ENCODE measurements at regions not wholly inside any gene's neighbourhood (a gene's known extent, or its start where the extent isn't known, plus 50 kb on each side); places are given as distances from the start of the nearest gene placed in this dataset.

- Histone ChIP-seq H3K36me3 (ENCODE audit: low read length) (no peaks in the 10 kb centered on the region), H2AFZ (ENCODE audit: low read depth, low read length, severe bottlenecking) (no peak overlapping the region), H3K9ac (ENCODE audit: low read length) (no peak overlapping the region), H3F3A (ENCODE audit: insufficient read depth) (no peaks in the 10 kb centered on the region), H4K20me1 (ENCODE audit: low read depth, low read length) (no peaks in the 10 kb centered on the region), H3K27ac (ENCODE audit: low read depth, low read length) (no peak overlapping the region), H3K79me2 (ENCODE audit: insufficient read depth, low read length) (no peaks in the 10 kb centered on the region), H3K27me3 (ENCODE audit: low read length) (no peaks in the 10 kb centered on the region), H3K4me3 (ENCODE audit: insufficient read depth, low read length, poor library complexity, severe bottlenecking) (no peak overlapping the region), H3K4me2 (ENCODE audit: low read depth, low read length, poor library complexity, severe bottlenecking) (no peak overlapping the region), H3K9me2 (replicated peaks; ENCODE audit: insufficient read depth, low read length) (no peaks in the 10 kb centered on the region), H3K9me3 (ENCODE audit: insufficient read depth, low read length) (no peaks in the 10 kb centered on the region)
- no peak for TF ChIP-seq EZH2phosphoT487 (conservative IDR thresholded peaks at IDR 0.05; ENCODE audit: low read length)
- TF ChIP-seq CTCF (IDR thresholded peaks at IDR 0.05; ENCODE audit: insufficient read depth, low read length, poor library complexity, severe bottlenecking), result no peak
Measured at GRCh38 chr2:173762221-173762620, 203.0 kb downstream of the SP3 start.

DNA sequence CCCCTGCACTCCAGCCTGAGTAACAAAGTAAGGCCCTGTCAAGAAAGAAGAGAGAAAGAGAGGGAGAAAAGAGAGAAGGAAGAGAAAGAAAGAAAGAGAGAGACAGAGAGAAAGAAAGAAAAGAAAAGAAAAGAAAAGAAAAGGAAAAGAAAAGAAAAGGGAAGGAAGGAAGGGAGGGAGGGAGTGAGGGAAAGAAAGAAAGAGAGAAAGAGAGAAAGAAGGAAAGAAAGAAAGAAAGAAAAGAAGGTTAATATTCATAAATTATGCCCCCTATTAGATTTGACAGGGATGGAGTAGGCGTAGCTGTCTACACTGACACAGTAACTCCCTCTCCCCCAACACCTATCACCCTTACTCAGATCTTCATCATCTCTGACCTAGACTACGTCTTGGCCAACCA lies 202.3 kb downstream of the SP3 start:
- Histone ChIP-seq H3K27ac (ENCODE audit: low read depth, low read length) (no peak overlapping the region), H3K36me3 (ENCODE audit: low read length) (no peaks in the 10 kb centered on the region), H3K27me3 (ENCODE audit: low read length) (no peaks in the 10 kb centered on the region), H3K9me2 (replicated peaks; ENCODE audit: insufficient read depth, low read length) (no peaks in the 10 kb centered on the region), H2AFZ (ENCODE audit: low read depth, low read length, severe bottlenecking) (no peak overlapping the region), H3F3A (ENCODE audit: insufficient read depth) (no peaks in the 10 kb centered on the region), H3K79me2 (ENCODE audit: insufficient read depth, low read length) (no peaks in the 10 kb centered on the region), H3K4me3 (ENCODE audit: insufficient read depth, low read length, poor library complexity, severe bottlenecking) (no peak overlapping the region), H3K9me3 (ENCODE audit: insufficient read depth, low read length) (no peaks in the 10 kb centered on the region), H3K4me2 (ENCODE audit: low read depth, low read length, poor library complexity, severe bottlenecking) (no peak overlapping the region), H4K20me1 (ENCODE audit: low read depth, low read length) (no peaks in the 10 kb centered on the region), H3K9ac (ENCODE audit: low read length) (no peak overlapping the region)
- TF ChIP-seq CTCF (IDR thresholded peaks at IDR 0.05; ENCODE audit: insufficient read depth, low read length, poor library complexity, severe bottlenecking), result no peak
- TF ChIP-seq EZH2phosphoT487 (conservative IDR thresholded peaks at IDR 0.05; ENCODE audit: low read length), result no peak

DNA sequence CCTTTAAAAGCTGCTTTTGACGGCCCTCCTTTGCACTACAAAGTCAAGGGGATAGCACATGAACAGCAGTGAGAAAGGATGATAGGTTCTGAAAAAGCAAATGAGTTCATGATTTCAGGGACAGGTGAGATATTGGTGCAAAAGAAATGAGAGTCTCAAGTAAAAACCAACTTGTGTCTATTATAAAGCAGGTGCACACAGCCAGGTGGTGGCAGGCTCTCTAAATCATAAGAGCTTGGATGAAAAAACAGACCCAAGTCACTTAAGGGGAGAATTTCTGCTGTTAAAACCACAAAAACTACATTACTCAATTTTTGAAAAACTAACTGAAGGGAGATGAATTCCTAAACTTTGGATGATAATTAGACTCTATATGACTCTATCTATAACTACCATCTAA lies 201.5 kb downstream of the SP3 start:
- H4K20me1 ChIP-seq (ENCODE audit: low read depth, low read length), result no peaks in the 10 kb centered on the region
- no peaks in the 10 kb centered on the region for H3K27me3 ChIP-seq (ENCODE audit: low read length)
- H3K36me3 ChIP-seq (ENCODE audit: low read length), result no peaks in the 10 kb centered on the region
- no peaks in the 10 kb centered on the region for H3K79me2 ChIP-seq (ENCODE audit: insufficient read depth, low read length)
- H3K9me2 ChIP-seq (replicated peaks; ENCODE audit: insufficient read depth, low read length), result no peaks in the 10 kb centered on the region
- H2AFZ ChIP-seq (ENCODE audit: low read depth, low read length, severe bottlenecking), result no peak overlapping the region
- H3F3A ChIP-seq (ENCODE audit: insufficient read depth), result no peaks in the 10 kb centered on the region
- TF ChIP-seq CTCF (IDR thresholded peaks at IDR 0.05; ENCODE audit: insufficient read depth, low read length, poor library complexity, severe bottlenecking) (no peak), EZH2phosphoT487 (conservative IDR thresholded peaks at IDR 0.05; ENCODE audit: low read length) (no peak)
- no peak overlapping the region for H3K27ac ChIP-seq (ENCODE audit: low read depth, low read length)
- H3K4me3 ChIP-seq (ENCODE audit: insufficient read depth, low read length, poor library complexity, severe bottlenecking), result no peak overlapping the region
- H3K9me3 ChIP-seq (ENCODE audit: insufficient read depth, low read length), result no peaks in the 10 kb centered on the region
- no peak overlapping the region for H3K4me2 ChIP-seq (ENCODE audit: low read depth, low read length, poor library complexity, severe bottlenecking)
- no peak overlapping the region for H3K9ac ChIP-seq (ENCODE audit: low read length)

GRCh38 chr2:173764094-173764493 lies 201.1 kb downstream of the SP3 start:
- Histone ChIP-seq H3K27me3 (ENCODE audit: low read length) (no peaks in the 10 kb centered on the region), H3K36me3 (ENCODE audit: low read length) (no peaks in the 10 kb centered on the region), H3K4me2 (ENCODE audit: low read depth, low read length, poor library complexity, severe bottlenecking) (no peak overlapping the region), H3K27ac (ENCODE audit: low read depth, low read length) (no peak overlapping the region), H3K9ac (ENCODE audit: low read length) (no peak overlapping the region), H3F3A (ENCODE audit: insufficient read depth) (no peaks in the 10 kb centered on the region), H3K4me3 (ENCODE audit: insufficient read depth, low read length, poor library complexity, severe bottlenecking) (no peak overlapping the region), H3K79me2 (ENCODE audit: insufficient read depth, low read length) (no peaks in the 10 kb centered on the region), H3K9me2 (replicated peaks; ENCODE audit: insufficient read depth, low read length) (no peaks in the 10 kb centered on the region), H4K20me1 (ENCODE audit: low read depth, low read length) (no peaks in the 10 kb centered on the region), H3K9me3 (ENCODE audit: insufficient read depth, low read length) (no peaks in the 10 kb centered on the region), H2AFZ (ENCODE audit: low read depth, low read length, severe bottlenecking) (no peak overlapping the region)
- no peak for TF ChIP-seq CTCF (IDR thresholded peaks at IDR 0.05; ENCODE audit: insufficient read depth, low read length, poor library complexity, severe bottlenecking)
- no peak for TF ChIP-seq EZH2phosphoT487 (conservative IDR thresholded peaks at IDR 0.05; ENCODE audit: low read length)
